ENCODE measurements at regions not wholly inside any gene's neighbourhood (a gene's known extent, or its start where the extent isn't known, plus 50 kb on each side); places are given as distances from the start of the nearest gene placed in this dataset.

- TF ChIP-seq RELB (IDR thresholded peaks at IDR 0.05; ENCODE audit: low read depth) (no peak), MAX (IDR thresholded peaks at IDR 0.05; ENCODE audit: low read depth, low read length) (no peak), RFX5 (IDR thresholded peaks at IDR 0.05; ENCODE audit: low read depth, low read length) (no peak), EP300 (IDR thresholded peaks at IDR 0.05; ENCODE audit: borderline replicate concordance in 1 of 2, control insufficient read depth in 1 of 2, low read depth in 2 of 2, low read length in 2 of 2) (no peak), PBX3 (IDR thresholded peaks at IDR 0.05; ENCODE audit: insufficient replicate concordance, low read depth, low read length) (no peak), KAT2A (conservative IDR thresholded peaks at IDR 0.05; ENCODE audit: control insufficient read depth, low read depth, low read length) (no peak), MEF2A (IDR thresholded peaks at IDR 0.05; ENCODE audit: insufficient read depth, low read depth, low read length) (no peak), EGR1 (IDR thresholded peaks at IDR 0.05; ENCODE audit: borderline replicate concordance in 1 of 2, low read depth in 2 of 2, low read length in 2 of 2) (no peak), NFYB (IDR thresholded peaks at IDR 0.05; ENCODE audit: insufficient read depth, low read depth, low read length) (no peak), HDAC2 (IDR thresholded peaks at IDR 0.05) (no peak), TAF1 (IDR thresholded peaks at IDR 0.05; ENCODE audit: borderline replicate concordance, low read depth, low read length) (no peak), HSF1 (IDR thresholded peaks at IDR 0.05; ENCODE audit: low read depth, low read length) (no peak)
These were observed 256.3 kb downstream of the MATN1 start (continued) for GRCh38 chr1:30467101-30467500.
